ENCODE measurements at regions not wholly inside any gene's neighbourhood (a gene's known extent, or its start where the extent isn't known, plus 50 kb on each side); places are given as distances from the start of the nearest gene placed in this dataset.

GRCh38 chr10:105674448-105674847 lies 1033.4 kb downstream of the SORCS3 start:
- no peak for TF ChIP-seq CTCF (IDR thresholded peaks at IDR 0.05)
- TF ChIP-seq POLR2AphosphoS5 (IDR thresholded peaks at IDR 0.05): no peak
- TF ChIP-seq EP300 (IDR thresholded peaks at IDR 0.05): no peak
- no peak for TF ChIP-seq POLR2A (IDR thresholded peaks at IDR 0.05; ENCODE audit: low read depth)
- H3K36me3 ChIP-seq: no peaks in the 10 kb centered on the region
- no peak overlapping the region for H3K4me3 ChIP-seq
- H3K4me1 ChIP-seq: no peaks in the 10 kb centered on the region
- H3K27ac ChIP-seq (replicated peaks in 1 of 4): no peak overlapping the region
- intact Hi-C loops (cut with DNase I): no loop called here
- DNase-seq (ENCODE audit: extremely low spot score): no peak
- no peaks in the 10 kb centered on the region for H3K27me3 ChIP-seq
- WGBS: 83% methylated on average over 5 of the region's 5 CpGs
- peaks cover 0 to 11% (median 6%) of the 10 kb centered on the region in 4 donors for H3K9me3 ChIP-seq

GRCh38 chr10:105658696-105659095 lies 1017.6 kb downstream of the SORCS3 start:
- Histone ChIP-seq H3K27ac (replicated peaks in 1 of 4) (no peak overlapping the region), H3K36me3 (no peaks in the 10 kb centered on the region), H3K4me3 (no peak overlapping the region), H3K9me3 (no peaks in the 10 kb centered on the region), H3K27me3 (no peaks in the 10 kb centered on the region), H3K4me1 (no peaks in the 10 kb centered on the region)
- no peak for DNase-seq (ENCODE audit: extremely low spot score)
- WGBS: 57% methylated on average over 4 of the region's 4 CpGs
- intact Hi-C loops (cut with DNase I): no loop called here
- TF ChIP-seq CTCF (IDR thresholded peaks at IDR 0.05): no peak
- no peak for TF ChIP-seq EP300 (IDR thresholded peaks at IDR 0.05)
- TF ChIP-seq POLR2A (IDR thresholded peaks at IDR 0.05; ENCODE audit: low read depth): no peak
- no peak for TF ChIP-seq POLR2AphosphoS5 (IDR thresholded peaks at IDR 0.05)

GRCh38 chr10:105656856-105657255 lies 1015.8 kb downstream of the SORCS3 start:
- Histone ChIP-seq H3K9me3 (no peaks in the 10 kb centered on the region), H3K36me3 (no peaks in the 10 kb centered on the region), H3K27me3 (no peaks in the 10 kb centered on the region), H3K4me3 (no peak overlapping the region), H3K4me1 (no peaks in the 10 kb centered on the region), H3K27ac (replicated peaks in 1 of 4) (no peak overlapping the region)
- TF ChIP-seq POLR2A (IDR thresholded peaks at IDR 0.05; ENCODE audit: low read depth) (no peak), CTCF (IDR thresholded peaks at IDR 0.05) (no peak), POLR2AphosphoS5 (IDR thresholded peaks at IDR 0.05) (no peak), EP300 (IDR thresholded peaks at IDR 0.05) (no peak)
- intact Hi-C loops (cut with DNase I): no loop called here
- DNase-seq (ENCODE audit: extremely low spot score): no peak

- Histone ChIP-seq H3K4me3 (no peak overlapping the region), H3K27me3 (no peaks in the 10 kb centered on the region), H3K27ac (replicated peaks in 1 of 4) (no peak overlapping the region), H3K36me3 (no peaks in the 10 kb centered on the region), H3K4me1 (no peaks in the 10 kb centered on the region), H3K9me3 (no peaks in the 10 kb centered on the region)
- no peak for TF ChIP-seq EP300 (IDR thresholded peaks at IDR 0.05)
- TF ChIP-seq POLR2AphosphoS5 (IDR thresholded peaks at IDR 0.05): no peak
- no peak for TF ChIP-seq POLR2A (IDR thresholded peaks at IDR 0.05; ENCODE audit: low read depth)
- TF ChIP-seq CTCF (IDR thresholded peaks at IDR 0.05): no peak
- intact Hi-C loops (cut with DNase I): no loop called here
- DNase-seq (ENCODE audit: extremely low spot score): no peak
- 84% methylated on average over 3 of the region's 3 CpGs for WGBS
Observed at GRCh38 chr10:105650306-105650705, 1009.2 kb downstream of the SORCS3 start.

GRCh38 chr10:105647354-105647753 lies 1006.3 kb downstream of the SORCS3 start:
- 42% methylated on average over 1 of the region's 1 CpG for WGBS
- no peak for TF ChIP-seq CTCF (IDR thresholded peaks at IDR 0.05)
- TF ChIP-seq POLR2AphosphoS5 (IDR thresholded peaks at IDR 0.05): no peak
- intact Hi-C loops (cut with DNase I): no loop called here
- H3K4me1 ChIP-seq: no peaks in the 10 kb centered on the region
- no peaks in the 10 kb centered on the region for H3K36me3 ChIP-seq
- H3K9me3 ChIP-seq: no peaks in the 10 kb centered on the region
- H3K27me3 ChIP-seq: no peaks in the 10 kb centered on the region
- no peak for DNase-seq (ENCODE audit: extremely low spot score)
- H3K4me3 ChIP-seq: no peak overlapping the region
- H3K27ac ChIP-seq (replicated peaks in 1 of 4): no peak overlapping the region

All from esophagus muscularis mucosa (tissue), 4 donors.